Mesendoderm (in vitro differentiated cells): ENCODE measurements at regions not wholly inside any gene's neighbourhood (a gene's known extent, or its start where the extent isn't known, plus 50 kb on each side); places are given as distances from the start of the nearest gene placed in this dataset.
A peak's percentile ranks its signal among the peaks of the same experiment; 100 is the strongest.
"Not testable (repeated sequence)": the region's sequence is repeated elsewhere in the genome, so short reads cannot be mapped to it uniquely, and the experiment has no call there.

Experiments
- DNase-seq: peaks from one replicate; pipeline ENCODE4 v3.0.0; 2013
- H2AK5ac ChIP-seq: 2 replicates; pipeline ENCODE4 v1.6.1; 2013; ENCODE audit warnings: low read length, inconsistent platforms
- H2BK120ac ChIP-seq: 2 replicates; pipeline ENCODE4 v1.6.1; 2013; ENCODE audit warnings: low read depth, mild to moderate bottlenecking, low read length, moderate library complexity, mixed read lengths
- H2BK15ac ChIP-seq: replicated peaks from 2 replicates; pipeline ENCODE4 v1.6.1; 2013; ENCODE audit warnings: low read depth, mild to moderate bottlenecking, moderate library complexity
- H2BK5ac ChIP-seq: 2 replicates; pipeline ENCODE4 v1.6.1; 2013; ENCODE audit warnings: low read length, inconsistent platforms
- H3K18ac ChIP-seq: 2 replicates; pipeline ENCODE4 v1.6.1; 2013; ENCODE audit warnings: mild to moderate bottlenecking, low read length, mixed read lengths
- H3K23ac ChIP-seq: one replicate; pipeline ENCODE4 v1.6.1; 2013; ENCODE audit warnings: low read length
- H3K27ac ChIP-seq: 2 replicates; pipeline ENCODE4 v1.5.1; 2013; ENCODE audit warnings: low read depth, mild to moderate bottlenecking, inconsistent platforms, low read length, moderate library complexity
- H3K27me3 ChIP-seq: 2 replicates; pipeline ENCODE4 v1.6.1; 2013; ENCODE audit warnings: low read length, control low read depth, mild to moderate bottlenecking, inconsistent platforms; ENCODE audit not compliant: insufficient read depth, poor library complexity
- H3K36me3 ChIP-seq: 2 replicates; pipeline ENCODE4 v1.6.1; 2013; ENCODE audit warnings: low read length, inconsistent platforms; ENCODE audit not compliant: control insufficient read depth, insufficient read depth
- H3K4ac ChIP-seq: one replicate; pipeline ENCODE4 v1.6.1; 2013; ENCODE audit warnings: low read depth, mild to moderate bottlenecking, low read length, moderate library complexity
- H3K4me1 ChIP-seq: 2 replicates; pipeline ENCODE4 v1.6.1; 2013; ENCODE audit warnings: low read depth, low read length, inconsistent platforms; ENCODE audit not compliant: control insufficient read depth
- H3K4me2 ChIP-seq: 2 replicates; pipeline ENCODE4 v1.6.1; 2013; ENCODE audit warnings: low read length
- H3K4me3 ChIP-seq: 2 replicates; pipeline ENCODE4 v1.5.1; 2013; ENCODE audit warnings: mild to moderate bottlenecking, low read length
- H3K56ac ChIP-seq: one replicate; pipeline ENCODE4 v1.6.1; 2013; ENCODE audit warnings: low read length
- H3K79me1 ChIP-seq: 2 replicates; pipeline ENCODE4 v1.6.1; 2013; ENCODE audit warnings: low read length, inconsistent platforms
- H3K79me2 ChIP-seq: 2 replicates; pipeline ENCODE4 v1.6.1; 2013; ENCODE audit warnings: mild to moderate bottlenecking, low read length; ENCODE audit not compliant: control insufficient read depth, insufficient read depth
- H3K9ac ChIP-seq: 2 replicates; pipeline ENCODE4 v1.6.1; 2013; ENCODE audit warnings: low read length, inconsistent platforms
- H4K5ac ChIP-seq: one replicate; pipeline ENCODE4 v1.6.1; 2013; ENCODE audit warnings: low read length
- H4K8ac ChIP-seq: one replicate; pipeline ENCODE4 v1.6.1; 2013; ENCODE audit warnings: low read depth, mild to moderate bottlenecking, control low read depth, low read length, moderate library complexity
- WGBS: extraction: QIAGEN DNeasy Blood & Tissue Kit; methylation state at CpG from one replicate; pipeline ENCODE4 v1.1.7; 2013; ENCODE audit warnings: low lambda C conversion rate, missing lambda C conversion rate; ENCODE audit not compliant: insufficient coverage; ENCODE audit errors: extremely low coverage; 5-methylcytosine and 5-hydroxymethylcytosine counted together

GRCh38 chr3:194054016-194054415, 81.9 kb upstream of the HES1 start:
- no peak overlapping the region for H4K5ac ChIP-seq
- no peak overlapping the region for H3K4me3 ChIP-seq
- no peak overlapping the region for H4K8ac ChIP-seq
- no peak for DNase-seq
- no peak overlapping the region for H2BK15ac ChIP-seq
- H3K27ac ChIP-seq = no peak overlapping the region
- no peaks in the 10 kb centered on the region for H3K27me3 ChIP-seq
- no peak overlapping the region for H2BK5ac ChIP-seq
- no peaks in the 10 kb centered on the region for H3K36me3 ChIP-seq
- no peaks in the 10 kb centered on the region for H3K79me1 ChIP-seq
- H3K23ac ChIP-seq = peak overlapping the region; percentile 1
- WGBS = no CpG with 5 or more reads among the region's 2 CpGs
- H3K9ac ChIP-seq = no peak overlapping the region
- H2BK120ac ChIP-seq = no peak overlapping the region
- H3K56ac ChIP-seq = no peak overlapping the region
- no peak overlapping the region for H3K4me2 ChIP-seq
- peaks cover 10% of the 10 kb centered on the region for H3K4me1 ChIP-seq
- no peak overlapping the region for H3K18ac ChIP-seq
- H3K79me2 ChIP-seq = no peaks in the 10 kb centered on the region
- no peak overlapping the region for H2AK5ac ChIP-seq
- H3K4ac ChIP-seq = no peak overlapping the region

DNA sequence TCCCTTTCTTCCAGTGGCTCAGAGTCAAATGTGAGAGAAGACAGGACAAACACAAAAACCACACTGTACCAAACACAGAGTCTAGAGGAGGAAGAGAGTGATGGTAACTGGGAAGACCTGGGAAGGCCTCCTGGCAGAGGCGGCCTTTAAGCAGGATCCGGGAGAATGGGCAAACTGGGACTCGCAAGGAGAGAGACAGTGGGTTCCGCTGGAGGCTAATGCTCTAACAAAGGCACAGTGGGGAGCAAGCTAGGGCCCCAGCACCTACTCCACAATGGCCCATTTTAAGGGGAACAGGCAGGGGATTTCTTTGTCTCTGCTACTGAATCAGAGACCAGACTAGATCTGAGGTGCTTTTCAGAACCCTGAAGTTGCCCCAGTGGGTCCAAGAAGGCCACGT, 81.4 kb upstream of the HES1 start:
- H3K36me3 ChIP-seq = no peaks in the 10 kb centered on the region
- H3K79me1 ChIP-seq = no peaks in the 10 kb centered on the region
- no peak overlapping the region for H3K9ac ChIP-seq
- peak overlapping the region; percentile 8 for H2BK5ac ChIP-seq
- no peaks in the 10 kb centered on the region for H3K79me2 ChIP-seq
- H2BK15ac ChIP-seq = no peak overlapping the region
- no peak overlapping the region for H3K23ac ChIP-seq
- no peak overlapping the region for H2AK5ac ChIP-seq
- no peak overlapping the region for H3K4me3 ChIP-seq
- no peaks in the 10 kb centered on the region for H3K27me3 ChIP-seq
- DNase-seq = no peak
- no peak overlapping the region for H3K27ac ChIP-seq
- peak overlapping the region; percentile 43 for H3K56ac ChIP-seq
- peak overlapping the region; percentile 75 for H3K18ac ChIP-seq
- no peak overlapping the region for H4K8ac ChIP-seq
- H3K4me2 ChIP-seq = no peak overlapping the region
- H2BK120ac ChIP-seq = no peak overlapping the region
- WGBS = no CpG with 5 or more reads among the region's 5 CpGs
- H4K5ac ChIP-seq = no peak overlapping the region
- H3K4ac ChIP-seq = peak overlapping the region; percentile 66
- H3K4me1 ChIP-seq = peaks cover 10% of the 10 kb centered on the region

DNA sequence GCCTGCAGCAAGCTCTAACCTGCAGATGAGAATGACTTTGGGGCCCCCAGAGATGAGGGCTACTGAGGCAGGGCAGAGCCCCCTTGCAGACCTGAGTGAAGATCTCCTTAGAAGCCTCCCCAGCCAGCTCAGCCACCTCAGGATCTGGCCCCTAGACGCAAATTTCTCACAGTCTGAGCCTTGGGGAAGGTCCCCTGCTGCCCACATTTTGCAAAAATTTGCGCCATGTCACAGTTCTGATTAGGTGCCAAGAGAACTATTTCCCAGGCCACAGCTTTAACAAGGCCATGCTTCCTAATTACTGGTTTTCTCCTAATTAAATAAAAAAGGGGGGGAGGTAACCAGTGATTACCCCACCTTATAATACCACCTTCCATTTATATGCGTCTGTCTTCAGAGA, 81.0 kb upstream of the HES1 start:
- no peaks in the 10 kb centered on the region for H3K79me2 ChIP-seq
- peak overlapping the region; percentile 66 for H3K4ac ChIP-seq
- WGBS = no CpG with 5 or more reads among the region's 3 CpGs

GRCh38 chr3:194056323-194056722, 79.6 kb upstream of the HES1 start:
- not testable (repeated sequence) for H3K23ac ChIP-seq, H3K79me2 ChIP-seq, H3K79me1 ChIP-seq, DNase-seq, H2BK15ac ChIP-seq, H4K8ac ChIP-seq, H2BK5ac ChIP-seq, H3K4me3 ChIP-seq, H3K4me2 ChIP-seq, H4K5ac ChIP-seq, H3K4ac ChIP-seq, H3K36me3 ChIP-seq, H3K9ac ChIP-seq, H3K56ac ChIP-seq, H2BK120ac ChIP-seq, H3K27ac ChIP-seq, H3K27me3 ChIP-seq
- Histone ChIP-seq H3K4me1 (peaks cover 10% of the 10 kb centered on the region), H2AK5ac (peak overlapping the region; percentile 86), H3K18ac (peak overlapping the region; percentile 6)
- no CpG with 5 or more reads among the region's 15 CpGs for WGBS

More for the DNA sequence above, 81.0 kb upstream of the HES1 start:
- H2BK120ac ChIP-seq = no peak overlapping the region
- no peaks in the 10 kb centered on the region for H3K27me3 ChIP-seq
- peak; percentile 71 for DNase-seq
- H3K36me3 ChIP-seq = no peaks in the 10 kb centered on the region
- H3K4me3 ChIP-seq = no peak overlapping the region
- H3K4me2 ChIP-seq = no peak overlapping the region
- peaks cover 10% of the 10 kb centered on the region for H3K4me1 ChIP-seq
- no peak overlapping the region for H3K23ac ChIP-seq
- H3K18ac ChIP-seq = peak overlapping the region; percentile 75
- no peak overlapping the region for H4K8ac ChIP-seq
- no peak overlapping the region for H2AK5ac ChIP-seq
- H4K5ac ChIP-seq = no peak overlapping the region
- H3K56ac ChIP-seq = peak overlapping the region; percentile 43
- H2BK5ac ChIP-seq = peak overlapping the region; percentile 8
- H3K27ac ChIP-seq = no peak overlapping the region
- H3K9ac ChIP-seq = no peak overlapping the region
- no peaks in the 10 kb centered on the region for H3K79me1 ChIP-seq
- peak overlapping the region; percentile 10 for H2BK15ac ChIP-seq

GRCh38 chr3:194056731-194057415, 79.1 kb upstream of the HES1 start:
- peak overlapping the region; percentile 20 for H3K18ac ChIP-seq
- no peak overlapping the region for H2BK15ac ChIP-seq
- H4K5ac ChIP-seq = no peak overlapping the region
- H3K4me3 ChIP-seq = no peak overlapping the region
- H3K79me1 ChIP-seq = no peaks in the 10 kb centered on the region
- H2BK120ac ChIP-seq = no peak overlapping the region
- no peak overlapping the region for H3K4me2 ChIP-seq
- H3K27me3 ChIP-seq = no peaks in the 10 kb centered on the region
- H3K4ac ChIP-seq = peak overlapping the region; percentile 73
- no peak overlapping the region for H3K56ac ChIP-seq
- peaks cover 10% of the 10 kb centered on the region for H3K4me1 ChIP-seq
- peak overlapping the region; percentile 10 for H2BK5ac ChIP-seq
- no CpG with 5 or more reads among the region's 16 CpGs for WGBS
- no peak overlapping the region for H3K9ac ChIP-seq
- H3K23ac ChIP-seq = peak overlapping the region; percentile 66
- DNase-seq = no peak
- H2AK5ac ChIP-seq = peak overlapping the region; percentile 86
- no peaks in the 10 kb centered on the region for H3K79me2 ChIP-seq
- H3K36me3 ChIP-seq = no peaks in the 10 kb centered on the region
- no peak overlapping the region for H3K27ac ChIP-seq
- H4K8ac ChIP-seq = no peak overlapping the region
